Heart left ventricle (tissue), 13 donors: ENCODE measurements at regions not wholly inside any gene's neighbourhood (a gene's known extent, or its start where the extent isn't known, plus 50 kb on each side); places are given as distances from the start of the nearest gene placed in this dataset.

Experiments
- POLR2A ChIP-seq, 2 donors: fragments of 450-650 bp; IDR thresholded peaks; one replicate each; pipeline ENCODE4 v1.6.1; 2017; ENCODE audit warnings: antibody characterized with exemption in 2 of 2, mild to moderate bottlenecking in 2 of 2, moderate library complexity in 2 of 2
- TF ChIP-seq, protein P1 (sequence below), 12 donors: fragments of 200-600 bp; sonication (generic) in 4 of 12; IDR thresholded peaks; one replicate each; pipeline versions ENCODE4 v1.5.0 to v1.8.0; 2018 to 2022; ENCODE audit warnings: antibody characterized with exemption in 12 of 12, mild to moderate bottlenecking in 5 of 12
- donor health status: ischemic (EF 13 %, LVEDD 7.1; RV severe dilation, severe dysfunction).
- donor health status: DM: no; HTN: yes; CAD: no.
- donor health status: DM: no; HTN: no; CAD: no.
- donor health status: ischemic (EF 25% LVEDD 6.9; RV normal size, moderate dysfunction).
- donor health status: ischemic (EF 25% LVEDD 5.7; RV mildly dilated, moderate dysfunction).
- donor health status: ischemic (EF 35%, LVEDD 5.7; RV mildly dilated, moderate dysfunction).
- donor health status: nonischemic (EF 11% LVEDD 7.7; RV severe dilation, severe dysfunction).
- donor health status: DM: yes; HTN: yes; CAD: no.
- donor health status: PGD.
- donor health status: ischemic (EF 29% LVEDD 5.4; RV normal size, mild dysfunction).
- donor health status: nonischemic (EF 23%, LVEDD 6.1; RV moderate dilation, normal function).

- TF ChIP-seq, protein P1, sequence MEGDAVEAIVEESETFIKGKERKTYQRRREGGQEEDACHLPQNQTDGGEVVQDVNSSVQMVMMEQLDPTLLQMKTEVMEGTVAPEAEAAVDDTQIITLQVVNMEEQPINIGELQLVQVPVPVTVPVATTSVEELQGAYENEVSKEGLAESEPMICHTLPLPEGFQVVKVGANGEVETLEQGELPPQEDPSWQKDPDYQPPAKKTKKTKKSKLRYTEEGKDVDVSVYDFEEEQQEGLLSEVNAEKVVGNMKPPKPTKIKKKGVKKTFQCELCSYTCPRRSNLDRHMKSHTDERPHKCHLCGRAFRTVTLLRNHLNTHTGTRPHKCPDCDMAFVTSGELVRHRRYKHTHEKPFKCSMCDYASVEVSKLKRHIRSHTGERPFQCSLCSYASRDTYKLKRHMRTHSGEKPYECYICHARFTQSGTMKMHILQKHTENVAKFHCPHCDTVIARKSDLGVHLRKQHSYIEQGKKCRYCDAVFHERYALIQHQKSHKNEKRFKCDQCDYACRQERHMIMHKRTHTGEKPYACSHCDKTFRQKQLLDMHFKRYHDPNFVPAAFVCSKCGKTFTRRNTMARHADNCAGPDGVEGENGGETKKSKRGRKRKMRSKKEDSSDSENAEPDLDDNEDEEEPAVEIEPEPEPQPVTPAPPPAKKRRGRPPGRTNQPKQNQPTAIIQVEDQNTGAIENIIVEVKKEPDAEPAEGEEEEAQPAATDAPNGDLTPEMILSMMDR (IDR thresholded peaks at IDR 0.05) = no peak
- no peak for TF ChIP-seq POLR2A (IDR thresholded peaks at IDR 0.05)
Measured at GRCh38 chr10:117626228-117626627, 83.7 kb downstream of the EMX2 start.
